H9 (cell line): ENCODE measurements at regions not wholly inside any gene's neighbourhood (a gene's known extent, or its start where the extent isn't known, plus 50 kb on each side); places are given as distances from the start of the nearest gene placed in this dataset.

Source experiments
- DNase-seq: peaks from one replicate; pipeline ENCODE4 v3.0.0-alpha.2; 2017
- H2AFZ ChIP-seq: one replicate; pipeline ENCODE4 v1.6.1; 2013; ENCODE audit warnings: mild to moderate bottlenecking, low read length, control low read depth, moderate library complexity
- H2AK5ac ChIP-seq: 2 replicates; pipeline ENCODE4 v1.6.1; 2013; ENCODE audit warnings: low read length, control low read depth, mixed read lengths; ENCODE audit not compliant: insufficient read length
- H2BK120ac ChIP-seq: one replicate; pipeline ENCODE4 v1.6.1; 2013; ENCODE audit warnings: low read depth, mild to moderate bottlenecking, low read length, control low read depth, inconsistent platforms; ENCODE audit not compliant: poor library complexity, severe bottlenecking
- H2BK12ac ChIP-seq: 2 replicates; pipeline ENCODE4 v1.6.1; 2013; ENCODE audit warnings: low read length, control low read depth, mixed read lengths, low read depth; ENCODE audit not compliant: insufficient read length
- H2BK15ac ChIP-seq: 2 replicates; pipeline ENCODE4 v1.6.1; 2013; ENCODE audit warnings: low read depth, low read length, control low read depth
- H2BK20ac ChIP-seq: one replicate; pipeline ENCODE4 v1.6.1; 2013; ENCODE audit warnings: low read depth, mild to moderate bottlenecking, low read length, control low read depth, inconsistent platforms; ENCODE audit not compliant: poor library complexity, severe bottlenecking
- H2BK5ac ChIP-seq: 2 replicates; pipeline ENCODE4 v1.6.1; 2013; ENCODE audit warnings: low read length, control low read depth, mixed read lengths; ENCODE audit not compliant: insufficient read length
- H3K14ac ChIP-seq: 2 replicates; pipeline ENCODE4 v1.6.1; 2013; ENCODE audit warnings: low read length, control low read depth; ENCODE audit not compliant: insufficient read depth
- H3K18ac ChIP-seq: 2 replicates; pipeline ENCODE4 v1.6.1; 2013; ENCODE audit warnings: low read depth, mild to moderate bottlenecking, mixed read lengths, low read length, control low read depth; ENCODE audit not compliant: insufficient read length
- H3K23ac ChIP-seq: 2 replicates; pipeline ENCODE4 v1.6.1; 2013; ENCODE audit warnings: low read length, control low read depth, mixed read lengths, low read depth; ENCODE audit not compliant: insufficient read length
- H3K23me2 ChIP-seq: 2 replicates; pipeline ENCODE4 v1.6.1; 2013; ENCODE audit warnings: low read depth, mild to moderate bottlenecking, mixed read lengths, low read length, control low read depth; ENCODE audit not compliant: insufficient read length, poor library complexity, severe bottlenecking
- H3K27ac ChIP-seq: 2 replicates; pipeline ENCODE4 v1.5.1; 2013; ENCODE audit warnings: low read length, control low read depth, mixed read lengths, low read depth; ENCODE audit not compliant: insufficient read length
- H3K27me3 ChIP-seq: 2 replicates; pipeline ENCODE4 v1.6.1; 2013; ENCODE audit warnings: low read length, control low read depth, inconsistent platforms; ENCODE audit not compliant: insufficient read depth
- H3K4ac ChIP-seq: 2 replicates; pipeline ENCODE4 v1.6.1; 2013; ENCODE audit warnings: low read depth, mild to moderate bottlenecking, control low read depth, inconsistent platforms, low read length, moderate library complexity
- H3K4me1 ChIP-seq: 2 replicates; pipeline ENCODE4 v1.6.1; 2013; ENCODE audit warnings: low read length, control low read depth, inconsistent platforms; ENCODE audit not compliant: insufficient read depth
- H3K4me2 ChIP-seq: 2 replicates; pipeline ENCODE4 v1.6.1; 2013; ENCODE audit warnings: low read length, control low read depth, mixed read lengths; ENCODE audit not compliant: insufficient read length, insufficient read depth
- H3K56ac ChIP-seq: 2 replicates; pipeline ENCODE4 v1.6.1; 2013; ENCODE audit warnings: low read depth, mild to moderate bottlenecking, mixed read lengths, low read length, control low read depth; ENCODE audit not compliant: insufficient read length
- H3K79me1 ChIP-seq: 2 replicates; pipeline ENCODE4 v1.6.1; 2013; ENCODE audit warnings: low read depth, mild to moderate bottlenecking, moderate library complexity, low read length, control low read depth, inconsistent platforms; ENCODE audit not compliant: insufficient read depth, poor library complexity, severe bottlenecking
- H3K79me2 ChIP-seq: 2 replicates; pipeline ENCODE4 v1.6.1; 2013; ENCODE audit warnings: low read length, control low read depth, inconsistent platforms; ENCODE audit not compliant: insufficient read depth
- H3K9ac ChIP-seq: 2 replicates; pipeline ENCODE4 v1.6.1; 2013; ENCODE audit warnings: low read length, control low read depth, mixed read lengths; ENCODE audit not compliant: insufficient read length; ENCODE audit errors: extremely low read depth
- H3K9me3 ChIP-seq: one replicate; pipeline ENCODE4 v1.6.1; 2013; ENCODE audit warnings: low read depth, low read length, inconsistent platforms; ENCODE audit not compliant: control insufficient read depth
- H3T11ph ChIP-seq: one replicate; pipeline ENCODE4 v1.6.1; 2013; ENCODE audit warnings: mild to moderate bottlenecking, low read length, control low read depth, inconsistent platforms
- H4K20me1 ChIP-seq: one replicate; pipeline ENCODE4 v1.6.1; 2013; ENCODE audit not compliant: control insufficient read depth, insufficient read length, insufficient read depth
- H4K5ac ChIP-seq: 2 replicates; pipeline ENCODE4 v1.6.1; 2013; ENCODE audit warnings: low read depth, mild to moderate bottlenecking, mixed read lengths, low read length, control low read depth; ENCODE audit not compliant: insufficient read length
- H4K8ac ChIP-seq: replicated peaks from 2 replicates; pipeline ENCODE4 v1.6.1; 2013; ENCODE audit warnings: low read length, control low read depth, mixed read lengths, low read depth; ENCODE audit not compliant: insufficient read length
- H4K91ac ChIP-seq: 2 replicates; pipeline ENCODE4 v1.6.1; 2013; ENCODE audit warnings: low read depth, mild to moderate bottlenecking, moderate library complexity, mixed read lengths, low read length, control low read depth; ENCODE audit not compliant: insufficient read length
- H3K27ac Mint-ChIP-seq, 3 experiments: 2 replicates in 2 of 3; 3 replicates in 1 of 3; pipeline ENCODE4 v1.8.0; 2020 to 2021; ENCODE audit warnings: mixed read lengths in 3 of 3, mild to moderate bottlenecking in 1 of 3, moderate library complexity in 1 of 3
- H3K27me3 Mint-ChIP-seq: 2 replicates; pipeline ENCODE4 v1.8.0; 2021; ENCODE audit warnings: low read depth, mild to moderate bottlenecking, moderate library complexity, mixed read lengths
- H3K36me3 Mint-ChIP-seq, 3 experiments: 2 replicates in 2 of 3; 3 replicates in 1 of 3; pipeline ENCODE4 v1.8.0; 2020 to 2021; ENCODE audit warnings: low read depth in 3 of 3, mixed read lengths in 3 of 3; ENCODE audit not compliant: insufficient read depth in 1 of 3
- H3K4me1 Mint-ChIP-seq, 2 experiments: 2 replicates each; pipeline ENCODE4 v1.8.0; 2020; ENCODE audit warnings: mixed read lengths in 2 of 2
- H3K4me3 Mint-ChIP-seq, 2 experiments: 2 replicates in 1 of 2; 3 replicates in 1 of 2; pipeline ENCODE4 v1.8.0; 2020 to 2021; ENCODE audit warnings: mild to moderate bottlenecking in 2 of 2, mixed read lengths in 2 of 2, moderate library complexity in 1 of 2
- H3K9me3 Mint-ChIP-seq, 2 experiments: 2 replicates in 1 of 2; 3 replicates in 1 of 2; pipeline ENCODE4 v1.8.0; 2020; ENCODE audit warnings: mild to moderate bottlenecking in 2 of 2, mixed read lengths in 2 of 2, moderate library complexity in 1 of 2
- WGBS: extraction: QIAGEN DNeasy Blood & Tissue Kit; methylation state at CpG from one replicate; pipeline ENCODE4 v1.1.7; 2013; ENCODE audit warnings: missing lambda C conversion rate, low lambda C conversion rate, mixed read lengths; ENCODE audit not compliant: insufficient read length; ENCODE audit errors: extremely low coverage; 5-methylcytosine and 5-hydroxymethylcytosine counted together
- TF ChIP-seq, protein P1 (sequence below): fragments of 200-600 bp; sonication (generic); conservative IDR thresholded peaks from 3 replicates; pipeline ENCODE4 v1.8.0; 2021; ENCODE audit warnings: antibody characterized with exemption, mild to moderate bottlenecking

GRCh38 chr18:45350404-45351156 is 264.7 kb upstream of the SLC14A2 start:
- no peak overlapping the region for H2AFZ ChIP-seq

More at GRCh38 chr18:45350404-45351156, 264.7 kb upstream of the SLC14A2 start:
- Histone ChIP-seq H3K9me3 (no peaks in the 10 kb centered on the region), H4K5ac (no peak overlapping the region), H2BK120ac (no peak overlapping the region), H4K8ac (no peak overlapping the region), H3K27ac (no peak overlapping the region), H2BK12ac (no peak overlapping the region), H2AK5ac (no peak overlapping the region), H3K23me2 (no peaks in the 10 kb centered on the region), H4K91ac (no peak overlapping the region), H3K56ac (no peak overlapping the region), H3K9ac (no peak overlapping the region), H3K14ac (no peak overlapping the region), H3K18ac (no peak overlapping the region), H3K4me2 (no peak overlapping the region), H2BK5ac (no peak overlapping the region), H3K23ac (no peak overlapping the region), H3K79me1 (no peaks in the 10 kb centered on the region), H3K4ac (no peak overlapping the region), H3K4me1 (no peaks in the 10 kb centered on the region), H3T11ph (no peak overlapping the region), H3K79me2 (no peaks in the 10 kb centered on the region), H2BK20ac (no peak overlapping the region), H3K27me3 (no peaks in the 10 kb centered on the region), H4K20me1 (no peaks in the 10 kb centered on the region), H2BK15ac (no peak overlapping the region)
- H3K27ac Mint-ChIP-seq: no peak overlapping the region
- H3K36me3 Mint-ChIP-seq: no peaks in the 10 kb centered on the region
- H3K4me1 Mint-ChIP-seq: no peaks in the 10 kb centered on the region
- no peak overlapping the region for H3K4me3 Mint-ChIP-seq
- no peaks in the 10 kb centered on the region for H3K9me3 Mint-ChIP-seq
- DNase-seq: no peak
- no CpG with 5 or more reads among the region's 11 CpGs for WGBS
- TF ChIP-seq, protein P1, sequence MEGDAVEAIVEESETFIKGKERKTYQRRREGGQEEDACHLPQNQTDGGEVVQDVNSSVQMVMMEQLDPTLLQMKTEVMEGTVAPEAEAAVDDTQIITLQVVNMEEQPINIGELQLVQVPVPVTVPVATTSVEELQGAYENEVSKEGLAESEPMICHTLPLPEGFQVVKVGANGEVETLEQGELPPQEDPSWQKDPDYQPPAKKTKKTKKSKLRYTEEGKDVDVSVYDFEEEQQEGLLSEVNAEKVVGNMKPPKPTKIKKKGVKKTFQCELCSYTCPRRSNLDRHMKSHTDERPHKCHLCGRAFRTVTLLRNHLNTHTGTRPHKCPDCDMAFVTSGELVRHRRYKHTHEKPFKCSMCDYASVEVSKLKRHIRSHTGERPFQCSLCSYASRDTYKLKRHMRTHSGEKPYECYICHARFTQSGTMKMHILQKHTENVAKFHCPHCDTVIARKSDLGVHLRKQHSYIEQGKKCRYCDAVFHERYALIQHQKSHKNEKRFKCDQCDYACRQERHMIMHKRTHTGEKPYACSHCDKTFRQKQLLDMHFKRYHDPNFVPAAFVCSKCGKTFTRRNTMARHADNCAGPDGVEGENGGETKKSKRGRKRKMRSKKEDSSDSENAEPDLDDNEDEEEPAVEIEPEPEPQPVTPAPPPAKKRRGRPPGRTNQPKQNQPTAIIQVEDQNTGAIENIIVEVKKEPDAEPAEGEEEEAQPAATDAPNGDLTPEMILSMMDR: no peak
- no peaks in the 10 kb centered on the region for H3K27me3 Mint-ChIP-seq
